ENCODE measurements at regions not wholly inside any gene's neighbourhood (a gene's known extent, or its start where the extent isn't known, plus 50 kb on each side); places are given as distances from the start of the nearest gene placed in this dataset.

GRCh38 chr12:126903027-126903876 lies 1363.7 kb upstream of the TMEM132C start:
- no peaks in the 10 kb centered on the region for H3K27me3 ChIP-seq
- TF ChIP-seq CTCF (IDR thresholded peaks at IDR 0.05) = no peak
- no peak for TF ChIP-seq POLR2A (IDR thresholded peaks at IDR 0.05)
- no peaks in the 10 kb centered on the region for H3K4me1 ChIP-seq
- ATAC-seq (no peak), DNase-seq (no peak)
- no peaks in the 10 kb centered on the region for H3K36me3 ChIP-seq
- no peak overlapping the region for H3K4me3 ChIP-seq
- intact Hi-C loops (cut with DNase I) = no loop called here
- H3K27ac ChIP-seq = no peak overlapping the region
- 52% methylated on average over 9 of the region's 9 CpGs for WGBS (ENCODE audit: insufficient coverage, low coverage, low lambda C conversion rate, missing lambda C conversion rate)
- H3K9me3 ChIP-seq = no peaks in the 10 kb centered on the region

DNA sequence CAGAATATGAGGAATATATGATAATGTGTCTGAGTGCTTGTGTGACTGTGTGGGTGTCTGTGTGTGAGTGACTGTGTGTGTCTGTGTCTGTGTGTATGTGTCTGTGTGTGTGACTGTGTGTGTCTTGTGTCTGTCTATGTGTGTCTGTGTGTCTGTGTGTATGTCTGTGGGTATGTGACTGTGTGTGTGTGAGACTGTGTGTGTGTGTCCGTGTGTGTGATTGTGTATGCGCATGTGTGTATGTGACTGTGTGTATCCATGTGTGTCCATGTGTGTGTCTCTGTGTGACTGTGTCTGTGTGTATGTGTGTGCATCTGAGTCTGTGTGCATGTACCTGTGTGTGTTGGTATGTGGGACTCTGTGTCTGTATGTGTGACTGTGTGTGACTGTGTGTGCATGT lies 1361.2 kb upstream of the TMEM132C start:
- TF ChIP-seq POLR2A (IDR thresholded peaks at IDR 0.05) = no peak
- TF ChIP-seq CTCF (IDR thresholded peaks at IDR 0.05) = no peak
- no peak overlapping the region for H3K27ac ChIP-seq
- intact Hi-C loops (cut with DNase I) = no loop called here

DNA sequence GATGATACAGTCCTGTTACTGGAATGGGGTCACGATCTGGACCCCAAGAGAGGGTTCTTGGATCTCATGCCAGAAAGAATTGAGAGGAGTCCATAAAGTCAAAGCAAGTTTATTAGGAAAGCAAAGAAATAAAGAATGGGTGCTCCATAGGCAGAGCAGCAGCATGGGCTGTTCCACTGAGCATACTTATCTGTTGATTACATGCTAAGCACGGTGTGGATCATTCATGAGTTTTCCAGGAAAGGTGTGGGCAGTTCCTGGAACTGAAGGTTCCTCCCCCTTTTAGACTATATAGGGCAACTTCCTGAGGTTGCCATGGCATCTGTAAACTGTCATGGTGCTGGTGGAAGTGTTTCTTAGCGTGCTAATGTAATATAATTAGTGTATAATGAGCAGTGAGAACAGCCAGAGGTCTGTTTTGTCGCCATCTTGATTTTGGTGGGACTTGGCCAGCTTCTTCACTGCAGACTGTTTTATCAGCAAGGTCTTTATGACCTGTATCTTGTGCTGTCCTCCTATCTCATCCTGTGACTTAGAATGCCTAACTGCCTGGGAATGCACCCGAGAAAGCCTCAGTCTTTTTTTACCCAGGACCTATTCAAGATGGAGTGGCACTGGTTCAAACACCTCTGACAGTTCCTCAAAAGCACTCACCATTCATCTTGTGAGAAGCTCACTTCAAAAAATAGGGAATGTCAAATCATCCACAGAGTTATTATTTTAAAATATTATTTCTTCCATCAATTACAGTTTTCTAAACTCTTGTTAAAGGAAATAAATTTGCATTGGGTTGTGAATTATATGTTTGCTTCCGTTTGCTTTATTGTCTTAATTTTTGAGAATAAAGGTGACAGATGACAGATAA lies 1358.8 kb upstream of the TMEM132C start:
- Histone ChIP-seq H3K4me3 (no peak overlapping the region), H3K4me1 (no peaks in the 10 kb centered on the region), H3K27me3 (no peaks in the 10 kb centered on the region), H3K9me3 (no peaks in the 10 kb centered on the region), H3K27ac (no peak overlapping the region), H3K36me3 (no peaks in the 10 kb centered on the region)
- 45% methylated on average over 4 of the region's 6 CpGs for WGBS (ENCODE audit: insufficient coverage, low coverage, low lambda C conversion rate, missing lambda C conversion rate)
- intact Hi-C loops (cut with DNase I) = no loop called here
- TF ChIP-seq CTCF (IDR thresholded peaks at IDR 0.05) (no peak), POLR2A (IDR thresholded peaks at IDR 0.05) (no peak)
- DNase-seq (no peak), ATAC-seq (no peak)

More for the DNA sequence above, 1361.2 kb upstream of the TMEM132C start:
- Histone ChIP-seq H3K9me3 (no peaks in the 10 kb centered on the region), H3K36me3 (no peaks in the 10 kb centered on the region), H3K4me3 (no peak overlapping the region), H3K27me3 (no peaks in the 10 kb centered on the region), H3K4me1 (no peaks in the 10 kb centered on the region)
- 60% methylated on average over 1 of the region's 2 CpGs for WGBS (ENCODE audit: insufficient coverage, low coverage, low lambda C conversion rate, missing lambda C conversion rate)
- DNase-seq = no peak
- no peak for ATAC-seq

- intact Hi-C loops (cut with DNase I) = no loop called here
Observed at GRCh38 chr12:126908765-126909142, 1358.2 kb upstream of the TMEM132C start.

More at GRCh38 chr12:126908765-126909142, 1358.2 kb upstream of the TMEM132C start:
- Histone ChIP-seq H3K4me3 (no peak overlapping the region), H3K9me3 (no peaks in the 10 kb centered on the region), H3K27ac (no peak overlapping the region), H3K36me3 (no peaks in the 10 kb centered on the region), H3K4me1 (no peaks in the 10 kb centered on the region), H3K27me3 (no peaks in the 10 kb centered on the region)
- ATAC-seq (no peak), DNase-seq (no peak)
- 61% methylated on average over 3 of the region's 3 CpGs for WGBS (ENCODE audit: insufficient coverage, low coverage, low lambda C conversion rate, missing lambda C conversion rate)
- TF ChIP-seq POLR2A (IDR thresholded peaks at IDR 0.05) (no peak), CTCF (IDR thresholded peaks at IDR 0.05) (no peak)
